Esophagus muscularis mucosa (tissue), 4 donors: ENCODE measurements at regions not wholly inside any gene's neighbourhood (a gene's known extent, or its start where the extent isn't known, plus 50 kb on each side); places are given as distances from the start of the nearest gene placed in this dataset.
"Not testable (repeated sequence)": the region's sequence is repeated elsewhere in the genome, so short reads cannot be mapped to it uniquely, and the experiment has no call there.

Experiments
- CTCF ChIP-seq, 3 experiments: fragments of 200-600 bp in 2 of 3; fragments of 450-650 bp in 1 of 3; sonication (generic) in 2 of 3; IDR thresholded peaks; one replicate each; pipeline ENCODE4 v1.5.1; 2017 to 2019; ENCODE audit warnings: antibody characterized with exemption in 3 of 3, mild to moderate bottlenecking in 2 of 3, moderate library complexity in 1 of 3
- EP300 ChIP-seq: sonication (generic); formaldehyde crosslinking; IDR thresholded peaks from one replicate; pipeline ENCODE4 v1.6.1; 2017; ENCODE audit warnings: antibody characterized with exemption
- POLR2A ChIP-seq: fragments of 450-650 bp; IDR thresholded peaks from one replicate; pipeline ENCODE4 v1.6.1; 2017; ENCODE audit warnings: antibody characterized with exemption, moderate library complexity, mild to moderate bottlenecking, low read depth
- POLR2AphosphoS5 ChIP-seq, 2 donors: sonication (generic); formaldehyde crosslinking; IDR thresholded peaks; one replicate each; pipeline ENCODE4 v1.6.1; 2017; ENCODE audit warnings: antibody characterized with exemption in 2 of 2

- not testable (repeated sequence) for TF ChIP-seq EP300; POLR2AphosphoS5 (IDR thresholded peaks at IDR 0.05); CTCF (IDR thresholded peaks at IDR 0.05); POLR2A
Observed at GRCh38 chr1:144042251-144042650, 70.5 kb upstream of the FAM72C start.
